UCSD-AML1 (cell line): ENCODE measurements at regions not wholly inside any gene's neighbourhood (a gene's known extent, or its start where the extent isn't known, plus 50 kb on each side); places are given as distances from the start of the nearest gene placed in this dataset.

Experiments
- DNase-seq: peaks from one replicate; lab custom pipeline; 2025; ENCODE audit not compliant: unreplicated experiment; lab: John Stamatoyannopoulos, UW

DNA sequence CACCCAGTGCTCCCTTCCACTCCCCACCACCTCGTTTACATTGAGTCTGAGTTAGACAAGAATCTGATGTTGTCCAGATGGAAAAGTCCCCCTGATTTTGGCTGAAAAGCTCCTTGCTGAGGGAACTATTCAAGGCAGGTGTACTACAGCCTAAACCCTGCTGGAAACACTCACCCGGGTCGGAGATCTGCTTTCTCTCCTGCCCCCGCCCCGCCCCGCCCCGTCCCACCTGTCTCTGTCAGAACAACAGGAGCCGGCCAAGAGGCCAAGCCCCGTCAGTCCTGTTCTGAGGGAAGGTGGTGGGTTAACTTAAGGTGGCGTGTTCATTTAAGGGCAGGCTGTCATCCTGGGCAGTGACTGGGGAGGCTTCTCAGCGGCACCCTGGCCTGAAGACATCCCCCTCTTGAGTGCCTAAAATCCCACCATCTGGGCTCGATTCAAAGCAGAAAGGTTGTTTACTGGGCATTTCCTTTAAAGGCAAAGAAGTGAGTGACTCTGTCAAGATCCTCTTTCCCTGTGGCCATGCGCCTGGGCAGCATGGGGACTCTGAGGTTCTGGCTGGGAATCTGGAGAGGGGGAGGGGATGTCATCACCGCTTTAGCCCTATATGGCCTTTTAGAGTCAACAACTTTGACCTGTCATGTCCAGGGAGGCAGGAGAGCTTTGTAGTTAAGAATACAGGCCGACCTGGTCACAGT lies 71.1 kb upstream of the NEURL1B start:
- DNase-seq, result no peak

DNA sequence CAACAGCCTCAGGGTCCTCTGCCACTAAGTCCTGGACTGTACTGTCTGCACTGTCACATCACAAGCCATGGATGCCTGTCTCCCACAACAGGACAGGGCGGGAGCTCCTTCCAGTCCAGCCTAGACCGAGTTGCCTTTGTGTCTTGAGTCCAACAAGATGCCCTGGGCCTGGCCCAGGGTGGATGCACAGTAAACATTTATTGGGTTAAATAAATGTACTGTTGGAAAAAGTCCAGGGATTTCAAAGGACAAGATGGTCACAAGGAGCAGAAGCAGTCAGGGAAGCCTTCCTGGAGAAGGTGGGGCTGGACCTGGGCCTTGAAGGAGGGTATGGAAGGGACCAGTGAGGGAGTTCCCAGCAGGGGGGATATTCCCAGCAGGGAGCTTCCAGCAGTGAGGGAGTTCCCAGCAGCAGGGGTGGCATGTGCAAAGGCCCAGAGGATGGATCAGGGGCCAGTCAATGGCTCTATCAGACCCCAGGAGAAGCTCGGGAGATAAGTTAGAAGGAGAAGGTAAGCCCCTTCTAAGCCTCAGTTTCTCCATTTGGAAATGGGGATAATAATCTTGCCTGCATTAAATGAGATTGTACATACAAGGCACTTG lies 72.7 kb upstream of the NEURL1B start:
- DNase-seq, result no peak

- DNase-seq, result no peak
Observed at GRCh38 chr5:172567843-172568242, 73.2 kb upstream of the NEURL1B start.

DNA sequence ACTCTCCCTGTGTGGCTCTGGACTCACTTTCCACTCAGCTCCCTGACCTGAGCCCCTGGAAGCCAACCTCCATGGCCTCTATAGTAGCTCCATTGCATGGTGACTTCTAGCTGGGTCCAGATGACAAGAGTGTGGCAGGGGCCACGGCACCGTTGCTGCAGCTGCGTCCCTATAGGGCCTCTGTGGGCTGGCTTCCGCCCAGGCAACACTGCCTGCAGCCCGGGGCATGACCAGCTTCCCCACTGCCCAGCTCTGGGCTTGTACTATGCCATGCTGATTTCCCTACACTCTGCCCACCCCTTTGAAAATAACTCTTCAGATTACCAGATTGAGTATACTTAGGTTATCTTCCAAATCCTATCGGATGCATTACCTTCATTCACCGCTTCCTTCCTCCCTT lies 73.8 kb upstream of the NEURL1B start:
- no peak for DNase-seq

- no peak for DNase-seq
Observed at GRCh38 chr5:172565931-172566665, 75.0 kb upstream of the NEURL1B start.

GRCh38 chr5:172565455-172565854 lies 75.6 kb upstream of the NEURL1B start:
- no peak for DNase-seq

- DNase-seq, result no peak
Observed at GRCh38 chr5:172564883-172565282, 76.2 kb upstream of the NEURL1B start.

DNA sequence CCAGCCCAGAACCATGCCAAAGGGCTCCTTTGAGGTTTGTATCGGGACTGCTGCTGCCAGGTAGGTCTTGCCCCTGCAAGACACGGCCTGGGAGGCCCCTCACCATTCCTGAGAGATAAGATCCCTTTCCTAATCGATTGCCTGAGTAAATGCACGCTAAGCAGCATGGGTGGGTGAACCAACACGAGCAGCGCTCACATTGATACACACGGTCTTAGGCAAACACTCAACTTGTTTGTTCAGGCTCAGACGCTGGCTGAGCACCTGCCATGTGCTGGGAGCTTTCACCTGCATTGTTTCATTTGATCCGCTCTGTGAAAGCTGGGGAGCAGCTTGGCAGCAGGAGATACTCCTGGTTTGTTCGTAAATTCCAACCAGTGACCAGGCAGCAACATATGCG lies 76.9 kb upstream of the NEURL1B start:
- no peak for DNase-seq

DNA sequence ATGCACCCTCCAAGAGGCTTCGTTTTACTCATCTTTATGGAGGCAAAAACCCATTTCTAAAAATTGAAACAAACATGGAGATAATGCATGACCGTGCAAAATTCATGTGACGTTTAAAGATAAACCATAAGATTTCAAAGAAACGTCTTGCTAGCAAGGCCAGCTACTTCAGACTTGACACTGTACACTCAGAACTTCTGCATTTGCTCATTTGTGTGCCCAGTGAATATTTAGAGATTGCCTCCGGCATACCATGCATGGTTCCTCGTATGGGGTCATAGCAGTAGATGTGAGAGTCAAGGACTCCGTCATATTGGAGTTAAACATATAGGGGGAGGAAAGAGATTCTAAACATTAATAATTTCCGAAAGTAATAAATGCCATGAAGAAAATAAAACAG lies 78.6 kb upstream of the NEURL1B start:
- DNase-seq, result no peak

DNA sequence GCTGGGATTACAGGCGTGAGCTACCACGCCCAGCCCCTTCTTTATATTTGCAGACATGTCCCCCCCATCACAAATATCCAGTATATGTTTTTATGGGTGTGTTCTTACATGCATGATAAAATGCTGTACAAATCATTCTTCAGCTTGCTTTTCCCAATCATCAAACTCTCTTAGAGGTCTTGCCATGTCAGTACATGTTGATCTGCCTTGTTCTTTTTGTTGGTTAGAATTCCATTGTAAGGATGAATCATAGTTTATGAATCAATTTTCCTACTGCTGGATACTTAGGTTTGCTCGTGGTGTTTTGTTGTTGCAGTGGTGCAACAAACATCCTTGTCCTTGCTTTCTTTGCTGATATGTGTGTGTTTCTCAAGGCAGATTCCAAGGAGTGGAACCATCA lies 79.9 kb upstream of the NEURL1B start:
- DNase-seq, result no peak

GRCh38 chr5:172559004-172559932 lies 81.8 kb upstream of the NEURL1B start:
- no peak for DNase-seq

- no peak for DNase-seq
Observed at GRCh38 chr5:172558076-172558976, 82.7 kb upstream of the NEURL1B start.

DNA sequence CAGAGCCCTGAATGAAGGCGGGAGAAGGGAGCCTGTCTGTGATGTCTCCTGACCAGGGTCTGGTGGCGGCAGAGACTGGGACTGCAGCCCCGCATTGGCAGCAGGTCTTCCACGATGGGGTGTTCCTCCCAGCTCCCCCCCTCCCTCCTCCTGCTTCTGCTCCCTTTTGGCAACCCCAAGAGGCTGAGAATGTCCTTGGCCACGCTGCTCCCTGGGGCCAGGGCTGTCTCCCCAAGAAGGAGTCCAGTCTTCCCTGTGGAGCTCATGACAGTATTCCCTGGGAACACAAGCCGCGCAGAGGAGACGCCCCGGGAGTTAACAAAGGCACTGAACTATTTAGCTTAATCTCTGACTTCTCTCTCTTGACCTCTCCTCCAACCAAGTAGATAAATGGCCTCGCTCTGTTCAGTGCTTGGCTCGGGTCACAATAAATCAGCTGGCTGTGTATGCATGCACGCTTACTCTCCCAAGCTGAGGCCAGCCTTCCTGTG lies 84.0 kb upstream of the NEURL1B start:
- no peak for DNase-seq

DNA sequence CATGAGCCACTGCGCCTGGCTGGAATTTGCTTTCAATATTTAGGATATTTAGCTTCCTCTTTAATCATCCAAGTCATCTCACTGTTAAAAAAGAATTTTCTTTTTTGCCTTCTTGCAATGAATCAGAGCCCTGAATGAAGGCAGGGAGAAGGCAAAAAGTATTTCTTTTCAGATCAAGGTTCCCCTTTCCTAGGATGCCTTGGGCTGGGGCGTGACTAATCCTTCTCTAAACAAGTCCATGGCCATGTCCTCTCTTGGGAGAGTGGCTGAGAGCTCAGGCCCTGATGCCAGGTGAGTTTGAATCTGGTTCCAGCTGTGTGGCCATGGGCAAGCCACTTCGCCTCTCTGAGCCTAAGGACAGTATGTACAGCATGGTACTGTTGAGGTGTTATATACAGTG lies 84.8 kb upstream of the NEURL1B start:
- no peak for DNase-seq

DNA sequence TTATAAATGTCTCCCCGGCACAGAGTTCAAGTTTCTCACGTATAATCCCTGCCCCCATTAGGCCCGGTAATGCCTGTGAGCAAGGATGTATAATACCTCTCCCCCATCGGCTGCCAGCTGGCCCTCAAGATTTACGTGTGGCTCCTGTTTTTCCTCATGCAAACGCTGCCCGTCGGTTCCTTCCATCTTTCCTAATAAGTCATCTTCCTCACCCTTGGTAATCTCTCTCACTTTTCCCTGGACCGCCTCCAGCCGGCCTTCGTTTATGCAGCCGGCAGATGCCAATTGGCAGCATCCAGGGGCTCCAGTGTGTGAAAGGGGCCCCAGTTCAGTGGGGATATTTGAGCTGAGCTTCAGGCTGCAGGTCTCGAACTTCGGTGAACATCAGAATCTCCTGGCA lies 86.5 kb upstream of the NEURL1B start:
- DNase-seq, result no peak

DNA sequence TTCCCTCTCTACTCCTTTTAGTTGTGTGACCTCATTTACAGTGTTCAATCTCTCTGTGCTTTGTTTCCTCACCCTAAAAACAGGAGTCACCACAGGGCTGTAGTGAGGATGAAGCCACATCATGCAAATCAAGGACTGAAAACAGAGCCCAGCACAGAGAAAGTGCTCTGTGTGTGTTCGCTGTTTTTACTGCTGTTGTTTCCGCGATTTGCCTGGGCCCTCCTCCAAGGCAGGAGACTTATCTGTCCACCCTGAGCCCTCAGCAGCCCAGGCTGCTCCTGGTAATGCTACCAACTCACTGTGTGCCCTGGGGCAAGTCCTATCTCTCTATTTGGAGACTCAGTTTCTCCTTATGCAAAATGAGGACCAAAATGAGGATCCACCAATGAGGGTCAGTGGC lies 87.2 kb upstream of the NEURL1B start:
- DNase-seq, result no peak

- no peak for DNase-seq
Observed at GRCh38 chr5:172553167-172553566, 87.9 kb upstream of the NEURL1B start.

DNA sequence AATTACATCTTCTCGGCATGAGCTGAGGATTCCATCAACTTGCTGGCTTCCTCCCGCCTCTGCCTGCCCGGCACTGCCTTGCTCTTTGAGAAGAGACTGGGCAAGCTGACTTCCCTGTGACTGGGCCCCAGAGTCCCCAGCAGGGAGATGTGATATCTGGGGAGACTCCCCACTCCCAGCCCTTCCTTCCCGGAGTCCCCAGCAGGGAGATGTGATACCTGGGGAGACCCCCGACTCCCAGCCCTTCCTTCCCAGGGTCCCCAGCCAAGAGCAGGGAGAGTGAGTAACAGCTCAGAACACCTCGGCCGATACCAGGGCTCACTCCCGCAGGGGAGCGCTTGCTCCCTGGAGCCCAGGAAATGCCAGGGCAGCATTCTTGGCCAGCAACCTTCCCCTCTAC lies 90.1 kb upstream of the NEURL1B start:
- DNase-seq, result no peak

DNA sequence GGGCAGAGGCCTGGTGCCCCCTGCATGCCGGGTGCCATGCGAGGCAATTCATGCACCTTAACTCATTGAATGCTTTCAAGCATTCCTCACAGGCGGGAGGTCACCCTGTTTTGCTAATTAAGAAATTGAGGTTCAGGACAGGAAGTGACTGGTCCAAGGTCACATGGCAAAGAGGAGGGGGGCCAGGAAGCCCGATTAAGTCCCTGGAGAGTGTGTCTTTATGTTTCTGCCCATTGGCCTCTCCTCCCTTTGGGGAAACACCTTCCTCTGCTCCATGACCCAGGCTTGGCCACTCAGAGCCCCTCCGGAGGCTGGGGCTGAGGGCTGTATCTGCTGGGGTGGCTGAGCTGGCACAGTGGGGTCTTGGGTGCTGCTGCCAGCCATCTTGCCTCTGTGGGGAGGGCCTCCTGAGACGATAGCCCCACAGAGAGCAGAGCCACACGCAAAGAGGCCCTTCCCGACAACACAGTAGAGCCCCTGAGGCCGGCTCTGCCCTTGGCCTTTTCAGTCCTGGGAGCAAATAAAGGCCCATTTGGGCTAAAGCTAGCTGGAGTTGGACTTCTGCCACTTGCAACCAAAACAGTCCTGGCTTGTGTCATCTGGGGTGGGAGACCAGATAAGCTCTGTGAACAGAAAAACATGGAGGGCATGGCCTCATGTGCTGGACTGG lies 90.8 kb upstream of the NEURL1B start:
- DNase-seq, result no peak

- DNase-seq, result no peak
Observed at GRCh38 chr5:172549696-172550095, 91.4 kb upstream of the NEURL1B start.
